ENCODE measurements at regions not wholly inside any gene's neighbourhood (a gene's known extent, or its start where the extent isn't known, plus 50 kb on each side); places are given as distances from the start of the nearest gene placed in this dataset.

DNA sequence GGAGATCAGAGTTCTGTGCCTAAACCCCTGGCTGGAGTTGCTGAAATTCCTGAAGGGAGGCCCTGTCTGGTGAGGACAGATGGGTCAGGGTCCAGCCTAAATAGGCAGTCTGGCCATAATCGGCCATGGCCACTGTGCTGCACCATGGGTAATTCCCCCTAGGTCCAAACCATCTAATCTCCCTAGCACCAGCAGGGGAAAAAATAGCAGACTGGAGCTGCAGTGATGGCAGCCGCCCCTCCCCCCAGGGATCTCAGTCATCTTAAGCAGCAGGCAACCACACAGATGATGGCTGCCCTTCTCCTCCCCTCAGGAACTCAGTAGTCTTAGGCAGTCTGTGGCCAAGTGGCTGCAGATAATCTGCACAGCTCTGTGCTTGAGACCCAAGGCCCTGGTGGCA is 68.4 kb upstream of the CD96 start:
- TF ChIP-seq CTCF (conservative IDR thresholded peaks at IDR 0.05; ENCODE audit: low read length): no peak
- TF ChIP-seq EZH2phosphoT487 (IDR thresholded peaks at IDR 0.05; ENCODE audit: borderline replicate concordance, low read depth, low read length): no peak
